DOHH2 (cell line): ENCODE measurements at regions not wholly inside any gene's neighbourhood (a gene's known extent, or its start where the extent isn't known, plus 50 kb on each side); places are given as distances from the start of the nearest gene placed in this dataset.

ENCODE experiments used
- H3F3A ChIP-seq: fragments of 200-600 bp; sonication (generic), shearing (Covaris generic); 2 replicates; pipeline ENCODE4 v1.6.0; 2016; ENCODE audit warnings: antibody characterized with exemption, mild to moderate bottlenecking; ENCODE audit not compliant: control insufficient read depth, insufficient read depth
- H3K27ac ChIP-seq: fragments of 200-600 bp; sonication (generic); 2 replicates; pipeline ENCODE4 v1.5.1; 2014; ENCODE audit warnings: low read depth, mild to moderate bottlenecking, low read length, moderate library complexity
- H3K27me3 ChIP-seq: fragments of 200-600 bp; sonication (generic); 2 replicates; pipeline ENCODE4 v1.6.1; 2014; ENCODE audit warnings: mild to moderate bottlenecking, low read length, mixed read lengths; ENCODE audit not compliant: control insufficient read depth
- H3K36me3 ChIP-seq: fragments of 200-600 bp; sonication (generic); 2 replicates; pipeline ENCODE4 v1.6.1; 2014; ENCODE audit warnings: mild to moderate bottlenecking, low read length, moderate library complexity, mixed read lengths; ENCODE audit not compliant: control insufficient read depth
- H3K4me1 ChIP-seq: fragments of 200-600 bp; sonication (generic); 2 replicates; pipeline ENCODE4 v1.6.1; 2014; ENCODE audit warnings: mild to moderate bottlenecking, low read length, mixed read lengths; ENCODE audit not compliant: control insufficient read depth
- H3K4me2 ChIP-seq: fragments of 200-600 bp; sonication (generic); 2 replicates; pipeline ENCODE4 v1.6.0; 2014; ENCODE audit warnings: mild to moderate bottlenecking, low read length, moderate library complexity
- H3K4me3 ChIP-seq: fragments of 200-600 bp; sonication (generic); 2 replicates; pipeline ENCODE4 v1.5.1; 2014; ENCODE audit warnings: mild to moderate bottlenecking, low read length, mixed read lengths
- H3K79me2 ChIP-seq: fragments of 200-600 bp; sonication (generic); 2 replicates; pipeline ENCODE4 v1.6.1; 2014; ENCODE audit warnings: mild to moderate bottlenecking, low read length, mixed read lengths; ENCODE audit not compliant: control insufficient read depth
- H3K9me2 ChIP-seq: fragments of 200-600 bp; sonication (generic); replicated peaks from 2 replicates; pipeline ENCODE4 v1.6.1; 2014; ENCODE audit warnings: mild to moderate bottlenecking, low read length, mixed read lengths; ENCODE audit not compliant: control insufficient read depth
- H3K9me3 ChIP-seq: fragments of 200-600 bp; sonication (generic); 2 replicates; pipeline ENCODE4 v1.6.1; 2014; ENCODE audit warnings: antibody characterized with exemption, low read length, mixed read lengths; ENCODE audit not compliant: control insufficient read depth, insufficient read depth
- H4K20me1 ChIP-seq: fragments of 200-600 bp; sonication (generic); 2 replicates; pipeline ENCODE4 v1.6.0; 2014; ENCODE audit warnings: low read depth, mild to moderate bottlenecking, antibody characterized with exemption, low read length, moderate library complexity; ENCODE audit not compliant: control insufficient read depth, insufficient read depth
- CTCF ChIP-seq: fragments of 200-600 bp; sonication (generic); IDR thresholded peaks from one replicate; pipeline ENCODE4 v1.5.1; 2014; ENCODE audit warnings: antibody characterized with exemption, mild to moderate bottlenecking, low read depth, low read length; ENCODE audit not compliant: poor library complexity, severe bottlenecking
- EZH2phosphoT487 ChIP-seq: fragments of 200-600 bp; sonication (generic); IDR thresholded peaks from 2 replicates; pipeline ENCODE4 v1.6.1; 2017; ENCODE audit warnings: borderline replicate concordance, mild to moderate bottlenecking, antibody characterized with exemption, low read length, moderate library complexity, mixed read lengths

- H3K4me1 ChIP-seq: peaks cover 6% of the 10 kb centered on the region
- H3K79me2 ChIP-seq: no peaks in the 10 kb centered on the region
- H3K9me3 ChIP-seq: no peaks in the 10 kb centered on the region; the same call in 1 of the 2 replicates
- no peaks in the 10 kb centered on the region for H3F3A ChIP-seq
- no peak overlapping the region for H3K4me2 ChIP-seq
- no peaks in the 10 kb centered on the region for H3K27me3 ChIP-seq
- no peaks in the 10 kb centered on the region for H4K20me1 ChIP-seq
- no peaks in the 10 kb centered on the region for H3K9me2 ChIP-seq
- H3K27ac ChIP-seq: no peak overlapping the region
- H3K36me3 ChIP-seq: no peaks in the 10 kb centered on the region
- no peak overlapping the region for H3K4me3 ChIP-seq
- no peak for TF ChIP-seq CTCF
- no peak for TF ChIP-seq EZH2phosphoT487
Observed at GRCh38 chr4:115920637-115921036, 807.2 kb upstream of the NDST4 start.

DNA sequence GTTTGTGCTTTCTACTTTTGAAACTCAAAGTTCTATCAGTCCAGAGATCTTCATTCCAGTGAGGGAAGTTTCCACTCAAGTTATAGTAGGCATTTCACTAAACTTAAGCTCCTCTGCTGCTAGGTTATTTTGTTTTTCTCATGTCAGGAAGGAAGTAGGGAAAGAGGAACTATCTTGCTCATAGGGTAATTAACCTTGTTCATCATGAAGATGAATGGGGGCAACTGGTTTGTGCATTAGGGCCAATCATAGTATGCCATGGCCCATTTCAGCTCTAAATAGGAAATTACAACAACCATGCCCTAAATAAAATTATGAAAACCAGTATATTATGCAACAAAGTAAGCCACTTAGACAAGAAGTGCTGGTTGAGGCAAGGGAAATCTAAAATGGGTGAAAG is 804.7 kb upstream of the NDST4 start:
- H3K4me2 ChIP-seq: no peak overlapping the region
- no peak overlapping the region for H3K4me3 ChIP-seq
- H3K27me3 ChIP-seq: no peaks in the 10 kb centered on the region
- H3K9me3 ChIP-seq: no peaks in the 10 kb centered on the region; the same call in 1 of the 2 replicates
- no peaks in the 10 kb centered on the region for H3K36me3 ChIP-seq
- no peak for TF ChIP-seq EZH2phosphoT487
- no peak for TF ChIP-seq CTCF
- no peaks in the 10 kb centered on the region for H3K79me2 ChIP-seq
- no peaks in the 10 kb centered on the region for H3K9me2 ChIP-seq
- no peaks in the 10 kb centered on the region for H3F3A ChIP-seq
- H3K4me1 ChIP-seq: peaks cover 6% of the 10 kb centered on the region
- H4K20me1 ChIP-seq: no peaks in the 10 kb centered on the region
- no peak overlapping the region for H3K27ac ChIP-seq

- no peak overlapping the region for H3K4me3 ChIP-seq
- H3K27me3 ChIP-seq: no peaks in the 10 kb centered on the region
- TF ChIP-seq EZH2phosphoT487 (no peak), CTCF (no peak)
- H3K27ac ChIP-seq: no peak overlapping the region
- no peaks in the 10 kb centered on the region for H3F3A ChIP-seq
- no peak overlapping the region for H3K4me2 ChIP-seq
- H3K79me2 ChIP-seq: no peaks in the 10 kb centered on the region
- no peaks in the 10 kb centered on the region for H3K9me2 ChIP-seq
- no peaks in the 10 kb centered on the region for H3K36me3 ChIP-seq
- H3K4me1 ChIP-seq: no peaks in the 10 kb centered on the region
- H4K20me1 ChIP-seq: no peaks in the 10 kb centered on the region
- no peaks in the 10 kb centered on the region; the same call in 1 of the 2 replicates for H3K9me3 ChIP-seq
Observed at GRCh38 chr4:115906428-115906827, 793.0 kb upstream of the NDST4 start.

GRCh38 chr4:115883847-115884246 is 770.4 kb upstream of the NDST4 start:
- Histone ChIP-seq H3K4me1 (no peaks in the 10 kb centered on the region), H3F3A (no peaks in the 10 kb centered on the region), H3K4me3 (no peak overlapping the region), H4K20me1 (no peaks in the 10 kb centered on the region), H3K9me2 (no peaks in the 10 kb centered on the region), H3K27ac (no peak overlapping the region), H3K4me2 (no peak overlapping the region), H3K9me3 (no peaks in the 10 kb centered on the region), H3K27me3 (no peaks in the 10 kb centered on the region), H3K79me2 (no peaks in the 10 kb centered on the region), H3K36me3 (no peaks in the 10 kb centered on the region)
- TF ChIP-seq CTCF: no peak
- no peak for TF ChIP-seq EZH2phosphoT487
